ENCODE measurements at regions not wholly inside any gene's neighbourhood (a gene's known extent, or its start where the extent isn't known, plus 50 kb on each side); places are given as distances from the start of the nearest gene placed in this dataset.

DNA sequence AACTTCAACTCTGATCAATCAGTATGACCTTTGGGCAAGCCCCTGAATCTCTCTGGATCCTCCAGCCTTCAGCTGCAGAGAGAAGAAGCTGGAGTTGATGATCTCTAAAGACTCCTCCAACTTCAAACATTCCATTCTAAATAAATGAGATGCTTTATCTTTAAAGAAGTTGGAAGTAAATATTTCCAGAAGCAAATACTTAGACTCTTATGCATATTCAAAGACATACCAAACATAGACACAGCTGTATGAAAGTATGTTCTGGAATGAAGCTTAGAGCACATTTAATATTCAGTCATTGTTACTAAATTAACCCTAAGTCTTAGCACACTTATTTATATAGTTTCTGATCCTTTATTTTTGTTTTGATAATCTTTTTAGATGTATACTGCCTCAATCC is 77.6 kb upstream of the ACP3 start:
- no peak for DNase-seq

DNA sequence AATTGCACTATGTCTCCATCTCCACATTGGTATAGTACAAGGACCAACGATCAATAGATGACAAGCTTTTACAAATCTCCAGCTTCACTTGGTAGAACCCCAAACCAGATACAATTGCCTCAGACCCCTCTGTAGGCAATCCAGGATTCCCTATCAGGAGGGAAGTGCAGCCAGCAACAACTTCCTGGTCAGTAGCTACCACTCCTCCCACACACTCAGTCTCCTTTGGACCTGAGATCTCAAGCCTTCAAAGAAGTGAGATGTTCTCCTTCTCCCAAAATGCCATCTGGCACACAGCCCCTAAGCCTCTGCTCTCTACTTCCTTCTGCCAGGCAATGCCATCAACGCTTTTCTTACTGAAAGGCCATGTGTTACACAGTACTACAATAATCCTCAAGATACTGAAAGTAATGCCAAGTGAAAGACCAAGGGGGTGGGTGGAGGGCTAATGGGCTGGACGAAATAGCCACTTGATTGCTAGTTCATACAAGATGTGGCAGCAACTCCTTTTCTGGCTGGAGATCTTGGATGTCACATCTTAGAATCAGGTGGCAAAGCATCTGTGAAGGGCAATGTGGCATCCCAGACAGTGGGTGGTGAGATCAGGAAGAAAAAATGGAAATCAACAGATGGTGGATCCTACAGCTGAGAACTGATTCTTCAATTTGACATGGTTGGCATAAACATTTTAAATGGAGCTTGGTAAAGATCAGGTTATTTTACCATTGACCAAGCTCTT is 75.3 kb upstream of the ACP3 start:
- no peak for DNase-seq

DNA sequence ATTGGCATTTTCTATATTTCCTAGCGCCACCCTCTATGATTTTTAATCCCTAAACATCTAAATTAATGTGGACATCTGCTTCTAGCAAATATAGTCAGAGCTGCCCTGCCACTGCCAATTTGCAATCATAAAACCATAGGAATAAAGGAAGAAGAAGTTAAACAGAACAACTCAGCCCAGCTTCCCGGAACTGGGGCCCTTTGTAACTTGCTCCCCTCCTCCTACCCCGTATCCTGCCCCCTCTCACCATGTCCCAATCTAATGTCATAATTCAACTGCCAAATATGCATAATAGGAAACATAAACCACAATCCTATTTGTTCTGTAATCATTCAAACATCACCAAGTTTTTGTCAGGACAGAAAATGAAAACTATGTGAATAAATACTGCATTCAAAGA is 74.4 kb upstream of the ACP3 start:
- no peak for DNase-seq

DNA sequence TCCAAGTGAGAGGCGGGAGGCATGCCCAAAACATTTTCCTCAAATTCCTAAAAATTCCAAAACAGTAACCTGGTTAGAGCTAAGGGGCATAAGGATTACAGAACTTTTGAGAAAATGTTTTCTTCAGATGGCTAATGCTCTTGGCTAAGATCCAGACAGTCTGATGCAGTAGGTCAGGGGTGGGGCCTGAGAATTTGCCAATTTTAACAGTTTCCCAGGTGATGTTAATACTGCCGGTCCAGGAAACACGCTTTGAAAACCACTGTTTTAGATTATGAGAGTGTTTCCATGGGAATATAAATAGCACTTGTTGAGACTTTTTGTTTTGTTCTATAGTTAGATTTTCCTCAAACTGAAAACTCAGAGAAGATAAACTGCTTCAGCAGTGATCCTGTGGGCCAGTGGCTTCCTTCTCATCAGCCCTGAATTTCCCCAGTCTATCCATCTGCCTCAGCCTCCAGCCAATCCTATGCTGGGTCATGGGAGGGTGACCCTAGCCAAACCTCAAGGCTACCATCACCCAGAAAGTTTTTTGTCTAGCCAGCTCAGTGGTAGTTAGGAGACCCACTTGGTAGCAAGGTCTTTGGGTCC is 71.6 kb upstream of the ACP3 start:
- DNase-seq, result no peak

DNA sequence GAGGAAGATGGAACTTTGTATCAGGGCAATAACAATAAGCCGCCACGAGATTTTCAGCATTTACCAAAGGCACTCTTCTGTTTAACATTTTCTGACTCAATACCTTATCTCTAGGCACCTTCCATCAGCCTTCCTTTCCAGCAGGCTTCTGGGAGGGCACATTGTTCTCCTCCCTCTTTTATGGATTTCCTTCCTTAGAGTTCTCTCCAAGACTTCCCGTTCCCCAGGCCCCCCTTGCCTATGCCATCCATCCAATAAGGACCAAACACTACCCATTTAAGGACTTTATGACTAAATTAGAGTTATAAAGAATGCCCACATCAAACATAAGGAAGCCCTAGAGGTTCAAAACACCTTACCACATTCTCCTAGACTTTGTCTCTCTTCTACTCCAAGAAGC is 71.0 kb upstream of the ACP3 start:
- DNase-seq, result no peak

DNA sequence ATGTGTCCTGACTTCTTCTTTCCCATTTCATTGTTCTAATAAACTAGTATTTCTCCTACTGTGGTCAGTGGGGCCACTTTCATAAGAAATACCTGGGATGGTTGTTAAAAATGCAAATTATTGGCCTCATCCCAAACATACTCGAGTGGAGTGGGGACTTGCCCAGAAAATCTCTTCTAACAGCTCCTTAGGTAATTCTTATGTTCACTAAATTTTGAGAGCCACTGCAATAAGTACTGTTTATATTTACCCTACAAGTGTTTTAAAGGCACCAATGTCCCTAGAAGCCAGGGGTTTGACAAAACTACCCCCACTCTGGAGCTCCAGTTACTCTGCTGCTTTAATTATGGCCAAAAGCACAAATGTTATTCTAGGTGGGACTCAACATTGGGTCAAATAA is 70.0 kb upstream of the ACP3 start:
- no peak for DNase-seq

DNA sequence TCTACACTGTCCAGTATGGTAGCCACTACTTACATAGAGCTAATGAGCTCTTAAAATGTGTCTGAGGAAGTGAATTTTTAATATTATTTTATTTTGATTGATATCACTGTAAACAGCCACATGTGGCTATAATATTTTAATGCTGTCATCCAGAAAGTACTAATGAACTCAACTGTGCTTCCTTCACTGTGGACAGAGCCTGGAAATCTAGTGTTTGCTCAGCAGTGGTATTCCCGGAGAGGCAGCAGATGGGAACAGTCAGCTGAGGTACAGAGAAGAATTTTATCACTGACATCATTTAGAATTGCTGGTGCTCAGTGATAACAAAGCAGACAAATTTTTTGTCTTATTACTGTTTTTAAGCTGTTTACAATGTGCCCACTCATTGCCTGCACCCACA is 68.7 kb upstream of the ACP3 start:
- DNase-seq, result no peak

DNA sequence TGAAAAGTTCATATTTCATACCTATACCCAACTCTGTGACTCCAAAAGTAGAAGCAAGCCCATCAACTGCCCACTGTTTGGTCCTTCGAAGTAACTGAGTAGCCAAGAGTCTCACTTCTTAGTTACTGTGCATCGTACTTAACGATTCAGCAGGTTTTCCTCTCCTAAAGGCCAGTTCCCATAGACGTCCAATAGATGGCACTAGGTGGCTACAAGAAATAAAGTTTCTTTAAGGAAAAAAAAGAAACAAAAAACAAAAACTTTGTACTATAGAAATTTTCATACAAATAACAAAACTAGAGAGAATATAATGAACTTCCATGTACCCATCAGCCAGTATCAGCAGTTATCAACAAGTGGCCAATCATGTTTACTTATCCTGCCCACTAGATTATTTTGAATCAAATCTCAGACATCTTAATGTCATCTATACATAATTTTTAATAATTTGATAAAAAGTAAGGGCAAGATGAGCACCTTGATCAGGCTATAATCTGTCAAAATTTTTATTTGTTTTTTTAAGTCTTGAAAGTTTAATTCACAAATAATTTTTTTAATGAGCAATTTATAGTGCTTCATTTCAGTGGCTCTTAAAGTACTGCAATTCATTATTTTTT is 63.8 kb upstream of the ACP3 start:
- no peak for DNase-seq

DNA sequence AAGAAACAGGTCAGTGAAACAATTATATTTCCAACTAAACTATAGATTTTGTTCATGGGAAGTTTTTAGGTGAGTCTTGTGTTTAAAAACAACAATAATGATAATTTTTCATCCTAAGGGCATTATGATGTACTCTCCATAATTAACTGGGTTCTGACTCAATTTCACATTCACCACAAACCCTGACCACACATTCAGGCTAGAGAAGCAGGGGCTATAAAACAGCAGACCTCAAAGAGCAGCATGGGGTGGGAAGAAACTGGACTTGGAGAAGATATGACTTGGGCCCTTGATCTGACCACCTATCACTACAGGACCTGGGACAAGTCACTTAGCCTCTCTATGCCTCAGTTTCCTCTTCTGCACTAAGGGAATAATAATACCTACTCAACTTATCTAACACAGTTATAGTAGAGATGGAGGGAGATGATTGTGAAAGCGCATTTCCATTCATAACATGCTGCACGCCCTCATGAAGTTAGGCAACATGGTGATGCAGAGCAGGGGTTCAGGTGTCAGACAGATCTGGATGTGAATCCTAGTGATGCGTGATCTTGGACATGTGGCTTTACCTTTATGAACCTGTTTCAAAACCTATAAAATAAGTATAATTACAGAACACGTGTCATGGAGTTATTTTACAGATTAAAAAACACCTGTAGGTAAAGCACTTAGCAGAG is 63.0 kb upstream of the ACP3 start:
- DNase-seq, result no peak

DNA sequence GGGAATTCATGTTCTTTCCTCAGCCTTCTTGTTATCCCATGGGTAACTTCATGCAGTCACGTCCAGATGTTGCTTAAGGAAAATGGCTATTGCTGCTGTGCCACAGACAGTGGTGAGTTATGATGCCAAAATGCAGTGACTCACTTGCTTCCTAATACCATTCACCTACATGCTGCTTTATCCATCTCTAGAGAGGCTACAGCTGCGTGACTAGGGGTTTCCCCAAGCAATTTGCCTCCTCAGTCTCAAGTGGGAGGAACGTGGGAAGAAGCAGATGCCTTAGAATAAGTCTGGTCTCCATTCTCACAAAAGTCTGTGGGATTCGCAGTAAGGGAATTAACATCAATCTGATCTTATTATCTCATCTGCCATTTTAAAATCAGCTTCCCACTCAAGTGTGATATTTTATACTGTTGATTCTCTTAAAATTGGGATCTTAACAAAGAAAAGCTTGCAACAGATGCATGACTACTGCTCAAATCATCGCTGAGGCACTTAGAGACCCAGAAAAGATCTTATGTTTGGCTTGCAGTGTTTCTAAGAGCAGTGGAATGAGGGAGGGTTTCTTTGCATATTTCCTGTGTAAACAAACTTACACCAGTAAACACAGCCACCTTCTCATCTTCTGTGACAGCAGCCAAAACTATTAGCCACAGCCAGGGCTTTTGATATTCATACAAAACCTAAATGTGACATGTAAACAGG is 62.0 kb upstream of the ACP3 start:
- no peak for DNase-seq

DNA sequence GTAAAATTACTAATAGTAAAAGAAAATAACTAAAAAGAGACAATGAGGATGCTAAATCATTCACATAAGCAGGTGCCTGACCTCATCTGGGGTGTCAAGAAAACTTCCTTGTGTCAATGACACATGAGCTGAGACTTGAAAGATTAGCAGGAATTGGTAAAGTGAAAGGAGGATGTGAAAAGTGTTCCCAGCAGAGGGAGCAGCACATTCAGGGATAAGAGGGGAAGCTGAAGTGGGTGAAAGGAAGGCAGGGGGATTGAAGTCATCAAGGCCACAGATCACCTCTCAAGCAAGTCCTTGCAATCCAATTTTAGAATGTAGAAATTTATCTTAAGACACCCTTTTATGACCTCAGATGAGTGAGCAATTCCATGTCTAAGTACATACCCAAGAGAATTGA is 60.2 kb upstream of the ACP3 start:
- DNase-seq, result no peak

DNA sequence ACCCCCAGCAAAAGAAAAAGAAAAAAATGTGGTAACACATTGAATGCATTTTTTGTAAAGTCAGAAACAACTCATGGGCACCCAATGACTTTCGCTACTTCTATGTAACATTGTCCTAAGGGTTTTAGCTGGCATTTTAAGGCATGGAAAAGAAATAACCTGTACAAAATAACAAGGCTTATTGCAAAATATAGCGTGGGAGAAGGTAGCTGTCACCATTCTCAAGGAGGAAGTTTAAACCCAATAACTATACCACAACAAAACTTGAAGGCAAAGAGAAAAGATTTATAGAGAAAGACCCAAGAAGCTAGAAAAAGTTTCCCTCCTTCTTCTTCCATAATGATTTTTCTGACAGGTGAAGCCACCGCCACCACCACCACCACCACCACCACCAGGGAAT is 55.7 kb upstream of the ACP3 start:
- DNase-seq, result no peak

DNA sequence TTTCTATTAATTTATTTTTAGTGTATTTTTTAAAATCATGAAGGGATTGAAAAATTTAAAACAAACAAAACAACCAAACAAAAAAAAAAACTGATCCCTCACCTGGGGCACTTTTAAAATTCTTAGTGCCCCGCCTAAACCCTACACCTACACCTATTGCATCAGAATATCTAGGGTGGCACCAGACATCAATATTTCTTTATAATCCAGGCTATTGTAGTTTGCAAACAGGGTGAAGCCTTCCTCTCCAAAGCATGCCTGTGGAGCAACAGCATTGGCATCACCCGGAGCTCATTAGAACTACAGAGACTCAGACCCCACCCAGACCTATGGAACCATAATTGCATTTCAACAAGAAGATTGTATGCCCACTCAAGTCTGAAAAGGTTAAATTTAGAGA is 54.9 kb upstream of the ACP3 start:
- DNase-seq, result no peak

DNA sequence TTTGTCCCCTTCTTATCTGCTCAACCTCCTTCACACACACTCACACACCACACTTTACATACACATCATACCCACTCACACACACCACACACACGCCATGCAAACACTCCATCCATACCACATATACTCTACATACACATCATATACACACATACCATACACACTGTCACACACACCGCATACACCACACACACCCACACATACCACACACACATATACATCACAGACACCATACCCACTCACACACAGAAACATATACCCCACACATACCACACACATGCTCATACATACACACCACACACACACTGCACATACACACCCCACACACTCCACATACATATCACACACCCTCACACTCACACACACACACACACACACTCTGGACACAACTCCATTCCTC is 54.3 kb upstream of the ACP3 start:
- DNase-seq, result no peak

DNA sequence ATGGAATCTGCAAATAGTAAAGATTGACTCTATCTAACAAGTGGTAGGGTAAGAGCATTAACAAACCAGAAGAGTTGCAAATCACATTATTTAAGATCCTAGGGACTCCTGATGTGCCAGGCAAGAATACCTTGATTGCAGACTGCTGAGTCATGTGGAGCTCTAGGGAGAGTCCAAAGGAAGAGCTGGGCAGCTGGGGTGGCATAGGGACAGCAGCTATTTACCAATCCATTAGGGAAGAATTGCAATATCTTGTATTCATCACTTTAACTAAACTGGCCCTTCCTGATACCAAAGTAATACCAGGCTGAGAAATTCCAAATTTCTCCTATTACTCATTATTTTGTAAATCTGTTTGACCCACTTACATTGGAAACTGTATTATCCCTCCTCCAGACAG is 52.2 kb upstream of the ACP3 start:
- no peak for DNase-seq

DNA sequence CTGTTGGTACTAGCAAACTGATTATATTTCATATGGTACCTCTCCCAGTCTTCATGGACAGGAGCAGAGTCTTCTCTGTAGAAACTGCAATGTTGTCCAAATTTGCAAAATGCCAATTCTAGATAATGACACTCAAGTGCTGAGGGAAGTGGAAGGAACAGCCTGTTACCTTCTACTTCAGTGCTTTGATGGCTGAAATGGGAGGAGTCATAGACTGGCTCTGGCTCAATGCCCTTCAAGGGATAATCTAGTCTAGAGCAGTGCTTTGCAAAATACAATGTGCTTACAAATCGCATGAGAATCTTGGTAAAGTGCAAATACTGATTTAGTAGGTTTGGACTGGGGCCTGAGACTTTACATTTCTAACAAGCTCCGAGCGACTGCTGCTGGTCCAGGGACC is 51.7 kb upstream of the ACP3 start:
- no peak for DNase-seq

DNA sequence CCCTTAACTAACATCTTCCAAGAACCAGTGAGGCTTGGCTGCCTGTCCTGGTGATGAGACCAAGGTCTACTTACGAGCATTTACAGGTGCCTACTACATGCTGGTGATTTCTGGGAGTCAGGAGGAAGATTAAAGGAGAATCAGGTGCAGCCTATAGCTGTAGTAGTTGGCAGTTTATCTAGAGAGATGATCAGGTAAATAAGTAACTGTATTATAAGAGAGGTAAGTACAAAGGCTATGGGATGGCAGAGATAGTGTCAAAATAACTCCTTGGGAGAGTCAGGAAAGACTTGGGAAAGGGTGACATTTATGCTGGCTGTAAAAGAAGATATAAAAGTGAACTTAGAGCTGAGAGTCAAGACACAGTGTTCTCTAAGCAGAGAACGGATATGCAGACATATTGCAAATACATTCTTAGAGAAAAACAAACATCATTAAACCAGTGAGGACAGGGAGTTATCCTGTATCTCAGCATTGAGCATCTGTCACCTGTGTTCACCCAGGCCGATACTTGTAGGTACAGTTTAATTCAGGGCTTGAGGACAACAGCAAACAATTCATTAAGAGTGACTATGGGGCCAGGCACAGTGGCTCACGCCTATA is 49.7 kb upstream of the ACP3 start:
- no peak for DNase-seq
